ENCODE measurements at regions not wholly inside any gene's neighbourhood (a gene's known extent, or its start where the extent isn't known, plus 50 kb on each side); places are given as distances from the start of the nearest gene placed in this dataset.

- Mint-ChIP-seq H3K4me3 (no peak overlapping the region), H3K27me3 (no peaks in the 10 kb centered on the region), H3K9me3 (peaks cover 22% of the 10 kb centered on the region), H3K4me1 (ENCODE audit: low read depth) (no peaks in the 10 kb centered on the region), H3K36me3 (no peaks in the 10 kb centered on the region), H3K27ac (no peak overlapping the region)
- ChIA-PET POLR2A (no interaction called here), CTCF (no interaction called here)
- intact Hi-C loops (cut with micrococcal nuclease), result no loop called here
- no peak for DNase-seq
Observed at GRCh38 chr5:87877495-87877894, 391.1 kb downstream of the TMEM161B start.

- no peak overlapping the region for H3K27ac Mint-ChIP-seq
- intact Hi-C loops (cut with micrococcal nuclease), result no loop called here
- no peaks in the 10 kb centered on the region for H3K36me3 Mint-ChIP-seq
- DNase-seq, result no peak
- H3K9me3 Mint-ChIP-seq, result peaks cover 21% of the 10 kb centered on the region
- CTCF ChIA-PET, result no interaction called here
- H3K4me1 Mint-ChIP-seq (ENCODE audit: low read depth), result no peaks in the 10 kb centered on the region
- H3K4me3 Mint-ChIP-seq, result no peak overlapping the region
- POLR2A ChIA-PET, result no interaction called here
- H3K27me3 Mint-ChIP-seq, result no peaks in the 10 kb centered on the region
Observed at GRCh38 chr5:87877023-87877422, 391.6 kb downstream of the TMEM161B start.

GRCh38 chr5:87876616-87877015 is 392.0 kb downstream of the TMEM161B start:
- intact Hi-C loops (cut with micrococcal nuclease), result no loop called here
- Mint-ChIP-seq H3K4me1 (ENCODE audit: low read depth) (no peaks in the 10 kb centered on the region), H3K9me3 (peaks cover 19% of the 10 kb centered on the region), H3K27ac (no peak overlapping the region), H3K27me3 (no peaks in the 10 kb centered on the region), H3K4me3 (no peak overlapping the region), H3K36me3 (no peaks in the 10 kb centered on the region)
- no peak for DNase-seq
- ChIA-PET POLR2A (no interaction called here), CTCF (no interaction called here)

- no peak overlapping the region for H3K4me3 Mint-ChIP-seq
- no peak overlapping the region for H3K27ac Mint-ChIP-seq
- intact Hi-C loops (cut with micrococcal nuclease), result no loop called here
- H3K27me3 Mint-ChIP-seq, result no peaks in the 10 kb centered on the region
- CTCF ChIA-PET, result no interaction called here
- POLR2A ChIA-PET, result no interaction called here
- H3K9me3 Mint-ChIP-seq, result no peaks in the 10 kb centered on the region
- DNase-seq, result no peak
- no peaks in the 10 kb centered on the region for H3K36me3 Mint-ChIP-seq
- no peaks in the 10 kb centered on the region for H3K4me1 Mint-ChIP-seq (ENCODE audit: low read depth)
Observed at GRCh38 chr5:87872986-87873385, 395.7 kb downstream of the TMEM161B start.

- DNase-seq, result no peak
- Mint-ChIP-seq H3K4me1 (ENCODE audit: low read depth) (no peaks in the 10 kb centered on the region), H3K27me3 (no peaks in the 10 kb centered on the region), H3K4me3 (no peak overlapping the region), H3K9me3 (no peaks in the 10 kb centered on the region), H3K36me3 (no peaks in the 10 kb centered on the region), H3K27ac (no peak overlapping the region)
- intact Hi-C loops (cut with micrococcal nuclease), result no loop called here
- ChIA-PET CTCF (no interaction called here), POLR2A (no interaction called here)
Observed at GRCh38 chr5:87868792-87869191, 399.9 kb downstream of the TMEM161B start.

GRCh38 chr5:87867281-87867680 is 401.4 kb downstream of the TMEM161B start:
- no peak overlapping the region for H3K4me3 Mint-ChIP-seq
- intact Hi-C loops (cut with micrococcal nuclease), result no loop called here
- no peak for DNase-seq
- CTCF ChIA-PET, result no interaction called here
- POLR2A ChIA-PET, result no interaction called here
- H3K36me3 Mint-ChIP-seq, result no peaks in the 10 kb centered on the region
- H3K27ac Mint-ChIP-seq, result no peak overlapping the region
- H3K27me3 Mint-ChIP-seq, result no peaks in the 10 kb centered on the region
- peaks cover 2% of the 10 kb centered on the region for H3K9me3 Mint-ChIP-seq
- H3K4me1 Mint-ChIP-seq (ENCODE audit: low read depth), result no peaks in the 10 kb centered on the region

- Mint-ChIP-seq H3K36me3 (no peaks in the 10 kb centered on the region), H3K27me3 (no peaks in the 10 kb centered on the region), H3K9me3 (peaks cover 2% of the 10 kb centered on the region), H3K27ac (no peak overlapping the region), H3K4me3 (no peak overlapping the region), H3K4me1 (ENCODE audit: low read depth) (no peaks in the 10 kb centered on the region)
- intact Hi-C loops (cut with micrococcal nuclease), result no loop called here
- no peak for DNase-seq
- ChIA-PET POLR2A (no interaction called here), CTCF (no interaction called here)
Observed at GRCh38 chr5:87853541-87853940, 415.1 kb downstream of the TMEM161B start.

GRCh38 chr5:87851603-87852002 is 417.0 kb downstream of the TMEM161B start:
- ChIA-PET POLR2A (no interaction called here), CTCF (no interaction called here)
- no peaks in the 10 kb centered on the region for H3K36me3 Mint-ChIP-seq
- no peaks in the 10 kb centered on the region for H3K27me3 Mint-ChIP-seq
- no peaks in the 10 kb centered on the region for H3K9me3 Mint-ChIP-seq
- no peak for DNase-seq
- H3K4me1 Mint-ChIP-seq (ENCODE audit: low read depth), result no peaks in the 10 kb centered on the region
- no peak overlapping the region for H3K27ac Mint-ChIP-seq
- no peak overlapping the region for H3K4me3 Mint-ChIP-seq
- intact Hi-C loops (cut with micrococcal nuclease), result no loop called here

GRCh38 chr5:87850843-87851242 is 417.8 kb downstream of the TMEM161B start:
- no peak overlapping the region for H3K27ac Mint-ChIP-seq
- H3K4me3 Mint-ChIP-seq, result no peak overlapping the region
- CTCF ChIA-PET, result no interaction called here
- POLR2A ChIA-PET, result interaction anchor here (0.6 kb wide), 1 partner anchor 11 kb away, joined by 3 read pairs; no protein-coding TSS in a partner anchor
- intact Hi-C loops (cut with micrococcal nuclease), result no loop called here
- H3K27me3 Mint-ChIP-seq, result no peaks in the 10 kb centered on the region
- no peak for DNase-seq
- H3K36me3 Mint-ChIP-seq, result no peaks in the 10 kb centered on the region
- no peaks in the 10 kb centered on the region for H3K9me3 Mint-ChIP-seq
- no peaks in the 10 kb centered on the region for H3K4me1 Mint-ChIP-seq (ENCODE audit: low read depth)

GRCh38 chr5:87845734-87846133 is 422.9 kb downstream of the TMEM161B start:
- intact Hi-C loops (cut with micrococcal nuclease), result no loop called here
- Mint-ChIP-seq H3K9me3 (peaks cover 2% of the 10 kb centered on the region), H3K4me3 (no peak overlapping the region), H3K4me1 (ENCODE audit: low read depth) (no peaks in the 10 kb centered on the region), H3K27ac (no peak overlapping the region), H3K27me3 (no peaks in the 10 kb centered on the region), H3K36me3 (no peaks in the 10 kb centered on the region)
- ChIA-PET POLR2A (no interaction called here), CTCF (no interaction called here)
- DNase-seq, result no peak

GRCh38 chr5:87844866-87845265 is 423.8 kb downstream of the TMEM161B start:
- ChIA-PET POLR2A (no interaction called here), CTCF (no interaction called here)
- intact Hi-C loops (cut with micrococcal nuclease), result no loop called here
- peaks cover 10% of the 10 kb centered on the region for H3K9me3 Mint-ChIP-seq
- H3K27ac Mint-ChIP-seq, result no peak overlapping the region
- H3K36me3 Mint-ChIP-seq, result no peaks in the 10 kb centered on the region
- no peak for DNase-seq
- no peaks in the 10 kb centered on the region for H3K27me3 Mint-ChIP-seq
- no peak overlapping the region for H3K4me3 Mint-ChIP-seq
- H3K4me1 Mint-ChIP-seq (ENCODE audit: low read depth), result no peaks in the 10 kb centered on the region

- H3K4me3 Mint-ChIP-seq, result no peak overlapping the region
Observed at GRCh38 chr5:87844449-87844848, 424.2 kb downstream of the TMEM161B start.

GRCh38 chr5:87836696-87837095 is 424.0 kb upstream of the CCNH start:
- DNase-seq, result no peak
- intact Hi-C loops (cut with micrococcal nuclease), result no loop called here
- H3K36me3 Mint-ChIP-seq, result no peaks in the 10 kb centered on the region
- ChIA-PET CTCF (no interaction called here), POLR2A (no interaction called here)
- H3K4me1 Mint-ChIP-seq (ENCODE audit: low read depth), result no peaks in the 10 kb centered on the region
- no peak overlapping the region for H3K4me3 Mint-ChIP-seq
- no peaks in the 10 kb centered on the region for H3K27me3 Mint-ChIP-seq
- peaks cover 41% of the 10 kb centered on the region for H3K9me3 Mint-ChIP-seq
- H3K27ac Mint-ChIP-seq, result no peak overlapping the region

More at GRCh38 chr5:87844449-87844848, 424.2 kb downstream of the TMEM161B start:
- Mint-ChIP-seq H3K9me3 (peaks cover 15% of the 10 kb centered on the region), H3K27ac (no peak overlapping the region), H3K4me1 (ENCODE audit: low read depth) (no peaks in the 10 kb centered on the region), H3K27me3 (no peaks in the 10 kb centered on the region), H3K36me3 (no peaks in the 10 kb centered on the region)
- intact Hi-C loops (cut with micrococcal nuclease), result no loop called here
- ChIA-PET CTCF (no interaction called here), POLR2A (no interaction called here)
- no peak for DNase-seq

GRCh38 chr5:87831499-87831898 is 418.8 kb upstream of the CCNH start:
- H3K9me3 Mint-ChIP-seq, result peaks cover 24% of the 10 kb centered on the region
- POLR2A ChIA-PET, result no interaction called here
- no peak for DNase-seq
- H3K4me3 Mint-ChIP-seq, result no peak overlapping the region
- H3K4me1 Mint-ChIP-seq (ENCODE audit: low read depth), result no peaks in the 10 kb centered on the region
- H3K36me3 Mint-ChIP-seq, result no peaks in the 10 kb centered on the region
- H3K27ac Mint-ChIP-seq, result no peak overlapping the region
- intact Hi-C loops (cut with micrococcal nuclease), result no loop called here
- CTCF ChIA-PET, result no interaction called here
- no peaks in the 10 kb centered on the region for H3K27me3 Mint-ChIP-seq

Measured in activated CD4-positive, alpha-beta memory T cell treated with anti-CD3 and anti-CD28 coated beads for 36 hours (primary cell).